ENCODE measurements at regions not wholly inside any gene's neighbourhood (a gene's known extent, or its start where the extent isn't known, plus 50 kb on each side); places are given as distances from the start of the nearest gene placed in this dataset.

DNA sequence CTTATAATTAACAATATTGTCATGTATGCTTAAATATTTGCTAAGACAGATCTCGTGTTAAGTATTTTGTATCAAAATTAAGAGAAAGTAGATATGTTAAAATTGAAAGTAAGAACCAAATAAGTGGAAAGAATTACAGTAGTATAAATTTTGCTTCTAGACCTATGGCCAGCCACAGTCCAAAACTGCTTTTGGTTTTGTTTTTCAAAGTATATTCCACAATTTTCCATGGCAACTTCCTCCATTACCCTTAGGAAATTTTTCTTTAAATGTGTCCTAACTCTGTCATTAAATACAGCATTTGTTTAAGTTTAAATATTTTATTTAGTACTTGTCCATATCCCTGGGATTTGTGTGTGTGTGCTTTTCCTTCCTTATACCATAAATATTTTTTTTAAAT lies 689.0 kb downstream of the DIAPH3 start:
- TF ChIP-seq, protein P1, sequence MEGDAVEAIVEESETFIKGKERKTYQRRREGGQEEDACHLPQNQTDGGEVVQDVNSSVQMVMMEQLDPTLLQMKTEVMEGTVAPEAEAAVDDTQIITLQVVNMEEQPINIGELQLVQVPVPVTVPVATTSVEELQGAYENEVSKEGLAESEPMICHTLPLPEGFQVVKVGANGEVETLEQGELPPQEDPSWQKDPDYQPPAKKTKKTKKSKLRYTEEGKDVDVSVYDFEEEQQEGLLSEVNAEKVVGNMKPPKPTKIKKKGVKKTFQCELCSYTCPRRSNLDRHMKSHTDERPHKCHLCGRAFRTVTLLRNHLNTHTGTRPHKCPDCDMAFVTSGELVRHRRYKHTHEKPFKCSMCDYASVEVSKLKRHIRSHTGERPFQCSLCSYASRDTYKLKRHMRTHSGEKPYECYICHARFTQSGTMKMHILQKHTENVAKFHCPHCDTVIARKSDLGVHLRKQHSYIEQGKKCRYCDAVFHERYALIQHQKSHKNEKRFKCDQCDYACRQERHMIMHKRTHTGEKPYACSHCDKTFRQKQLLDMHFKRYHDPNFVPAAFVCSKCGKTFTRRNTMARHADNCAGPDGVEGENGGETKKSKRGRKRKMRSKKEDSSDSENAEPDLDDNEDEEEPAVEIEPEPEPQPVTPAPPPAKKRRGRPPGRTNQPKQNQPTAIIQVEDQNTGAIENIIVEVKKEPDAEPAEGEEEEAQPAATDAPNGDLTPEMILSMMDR (IDR thresholded peaks at IDR 0.05; ENCODE audit: insufficient read depth, low read depth, low read length, missing control alignments): no peak
- no peak for DNase-seq (ENCODE audit: low read depth)
- H3K4me3 ChIP-seq (ENCODE audit: low read length): no peak overlapping the region

DNA sequence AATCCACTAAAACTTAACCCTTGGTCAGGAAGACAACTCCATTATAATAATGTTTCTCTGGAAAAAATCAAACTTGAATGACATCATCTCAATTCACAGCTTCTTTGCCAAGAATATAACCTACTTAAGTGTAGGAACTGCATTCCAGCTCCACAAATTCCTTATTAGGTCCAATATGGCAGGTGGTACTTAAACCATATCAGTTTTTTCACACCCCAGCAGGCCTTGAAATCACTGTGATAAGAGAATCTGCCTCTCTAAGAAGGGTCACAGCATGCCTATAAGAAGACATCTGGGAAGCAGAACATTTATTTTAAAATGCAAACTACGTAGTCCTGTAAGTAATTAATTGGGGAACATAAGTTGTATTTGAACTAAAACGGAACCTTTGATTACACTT lies 687.8 kb downstream of the DIAPH3 start:
- TF ChIP-seq, protein P1 (IDR thresholded peaks at IDR 0.05; ENCODE audit: insufficient read depth, low read depth, low read length, missing control alignments): no peak
- H3K4me3 ChIP-seq (ENCODE audit: low read length): no peak overlapping the region
- DNase-seq (ENCODE audit: low read depth): no peak

DNA sequence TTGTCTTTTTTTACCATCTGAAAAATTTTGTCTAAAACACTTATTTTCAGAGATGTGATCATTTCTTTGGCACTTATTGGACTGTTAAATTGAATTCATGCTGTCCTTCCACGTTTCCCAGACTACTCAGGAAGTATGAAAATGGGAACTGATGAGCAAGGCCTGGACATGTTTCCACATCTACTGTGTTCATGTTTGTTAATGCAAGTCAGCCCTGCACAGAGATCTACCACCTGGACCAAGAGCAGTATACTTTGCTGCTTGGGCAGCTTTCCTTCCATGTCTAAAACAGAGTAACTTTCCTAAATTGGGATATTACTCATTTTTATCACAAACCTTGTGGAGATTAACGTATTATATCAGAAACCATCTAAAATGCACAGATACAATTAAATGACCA lies 687.4 kb downstream of the DIAPH3 start:
- TF ChIP-seq, protein P1 (IDR thresholded peaks at IDR 0.05; ENCODE audit: insufficient read depth, low read depth, low read length, missing control alignments): no peak
- peak; percentile 9 for DNase-seq (ENCODE audit: low read depth)
- H3K4me3 ChIP-seq (ENCODE audit: low read length): no peak overlapping the region

DNA sequence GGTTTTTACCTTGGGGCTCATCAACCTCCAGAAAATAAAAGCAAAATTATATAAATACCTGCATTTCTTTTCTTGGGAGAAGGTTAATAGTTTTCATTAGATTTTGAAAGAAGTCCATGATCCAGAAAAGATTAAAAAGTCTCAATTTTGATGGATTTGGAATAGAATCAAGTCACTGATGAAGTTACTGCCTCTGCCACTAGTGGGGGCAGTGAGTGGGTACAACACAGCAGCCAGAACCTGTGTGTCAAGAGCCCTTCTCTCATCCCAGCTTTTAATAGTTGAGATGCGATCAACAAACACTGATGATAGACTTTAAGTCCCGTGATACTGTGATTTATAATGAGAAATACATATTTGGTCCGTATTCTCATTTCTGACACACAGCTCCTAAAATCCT lies 686.7 kb downstream of the DIAPH3 start:
- no peak overlapping the region for H3K4me3 ChIP-seq (ENCODE audit: low read length)
- DNase-seq (ENCODE audit: low read depth): no peak
- TF ChIP-seq, protein P1 (IDR thresholded peaks at IDR 0.05; ENCODE audit: insufficient read depth, low read depth, low read length, missing control alignments): peak; percentile 14

DNA sequence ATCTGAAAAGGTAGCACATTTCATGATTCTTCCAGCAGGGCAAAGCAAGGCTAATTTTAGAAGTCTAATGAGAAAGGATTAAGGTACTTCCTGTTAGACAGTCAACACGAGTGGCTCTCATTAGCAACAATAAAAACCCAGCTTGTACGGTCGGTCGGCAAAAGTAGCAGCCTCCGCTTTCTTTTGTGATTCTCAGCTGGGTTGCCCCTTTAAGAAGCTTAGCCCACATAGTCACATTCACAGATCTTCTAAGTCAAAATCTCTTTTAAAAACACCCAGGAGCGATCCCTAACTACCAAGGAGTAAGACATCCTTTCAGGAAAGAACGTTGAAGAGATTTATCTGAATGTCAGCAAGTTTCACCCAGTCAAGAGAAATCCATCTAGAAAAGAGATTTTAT lies 684.8 kb downstream of the DIAPH3 start:
- no peak for DNase-seq (ENCODE audit: low read depth)
- TF ChIP-seq, protein P1 (IDR thresholded peaks at IDR 0.05; ENCODE audit: insufficient read depth, low read depth, low read length, missing control alignments): no peak
- no peak overlapping the region for H3K4me3 ChIP-seq (ENCODE audit: low read length)

DNA sequence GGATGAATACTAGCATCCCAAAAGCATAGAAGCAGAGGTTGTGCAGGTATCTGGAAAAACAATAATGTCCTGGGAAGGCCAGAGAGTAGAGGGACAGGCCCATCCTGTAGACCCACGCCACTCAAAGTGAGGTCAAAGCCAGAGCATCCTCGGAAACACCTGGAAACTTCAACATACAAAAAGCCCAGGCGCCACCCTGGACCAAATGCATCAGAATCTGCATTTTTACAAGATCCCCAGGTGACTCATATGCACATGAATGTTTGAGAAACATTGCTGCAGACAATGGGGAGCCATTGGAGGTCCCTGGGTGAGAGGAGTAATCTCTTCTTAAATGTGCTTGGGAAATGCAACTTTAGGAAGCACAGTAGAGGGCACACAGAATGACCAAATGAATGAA lies 684.1 kb downstream of the DIAPH3 start:
- TF ChIP-seq, protein P1 (IDR thresholded peaks at IDR 0.05; ENCODE audit: insufficient read depth, low read depth, low read length, missing control alignments): no peak
- no peak for DNase-seq (ENCODE audit: low read depth)
- no peak overlapping the region for H3K4me3 ChIP-seq (ENCODE audit: low read length)

DNA sequence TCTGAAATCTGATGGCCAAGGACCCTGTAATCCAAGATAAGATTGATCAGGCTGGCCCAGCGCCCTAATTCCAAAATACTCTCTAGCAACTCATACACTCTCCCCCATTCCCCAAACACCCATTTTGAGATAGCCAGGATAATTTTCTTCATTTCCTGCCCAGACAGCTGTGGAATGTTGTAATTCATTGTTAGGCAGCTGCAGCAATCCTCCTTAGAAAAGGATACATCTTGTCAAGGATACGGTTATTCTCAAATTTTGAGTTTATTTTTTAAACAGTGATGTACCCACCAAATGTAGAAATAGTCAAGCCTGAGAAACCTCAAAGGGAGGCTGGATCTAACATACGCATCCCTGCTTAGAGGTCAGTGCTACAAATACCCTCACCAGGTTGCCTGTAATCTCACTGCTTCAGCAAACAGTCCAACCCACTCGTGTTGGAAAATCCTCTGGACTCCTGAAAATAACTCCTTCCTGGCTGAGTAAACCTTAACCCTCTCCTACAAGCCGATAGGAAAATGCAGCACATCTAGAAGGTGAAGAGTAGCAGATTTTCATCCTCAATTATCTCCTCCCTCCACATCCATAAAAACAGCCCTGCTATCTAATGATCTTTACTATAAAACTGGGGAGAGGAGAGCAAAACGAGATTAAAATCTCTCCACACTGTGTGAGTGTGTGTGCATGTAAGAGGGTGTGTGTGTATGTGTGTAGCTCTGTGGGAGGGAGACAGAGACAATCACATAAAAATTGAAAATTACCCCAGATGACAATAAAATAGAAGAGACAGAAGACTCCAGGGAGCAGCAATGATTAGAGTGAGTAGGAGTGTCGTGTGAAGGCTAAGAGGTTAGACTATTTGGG lies 683.1 kb downstream of the DIAPH3 start:
- H3K4me3 ChIP-seq (ENCODE audit: low read length): no peak overlapping the region
- TF ChIP-seq, protein P1 (IDR thresholded peaks at IDR 0.05; ENCODE audit: insufficient read depth, low read depth, low read length, missing control alignments): no peak
- no peak for DNase-seq (ENCODE audit: low read depth)

Measured in epithelial cell of esophagus (primary cell).